ENCODE measurements at regions not wholly inside any gene's neighbourhood (a gene's known extent, or its start where the extent isn't known, plus 50 kb on each side); places are given as distances from the start of the nearest gene placed in this dataset.
"Not testable (repeated sequence)": the region's sequence is repeated elsewhere in the genome, so short reads cannot be mapped to it uniquely, and the experiment has no call there.

DNA sequence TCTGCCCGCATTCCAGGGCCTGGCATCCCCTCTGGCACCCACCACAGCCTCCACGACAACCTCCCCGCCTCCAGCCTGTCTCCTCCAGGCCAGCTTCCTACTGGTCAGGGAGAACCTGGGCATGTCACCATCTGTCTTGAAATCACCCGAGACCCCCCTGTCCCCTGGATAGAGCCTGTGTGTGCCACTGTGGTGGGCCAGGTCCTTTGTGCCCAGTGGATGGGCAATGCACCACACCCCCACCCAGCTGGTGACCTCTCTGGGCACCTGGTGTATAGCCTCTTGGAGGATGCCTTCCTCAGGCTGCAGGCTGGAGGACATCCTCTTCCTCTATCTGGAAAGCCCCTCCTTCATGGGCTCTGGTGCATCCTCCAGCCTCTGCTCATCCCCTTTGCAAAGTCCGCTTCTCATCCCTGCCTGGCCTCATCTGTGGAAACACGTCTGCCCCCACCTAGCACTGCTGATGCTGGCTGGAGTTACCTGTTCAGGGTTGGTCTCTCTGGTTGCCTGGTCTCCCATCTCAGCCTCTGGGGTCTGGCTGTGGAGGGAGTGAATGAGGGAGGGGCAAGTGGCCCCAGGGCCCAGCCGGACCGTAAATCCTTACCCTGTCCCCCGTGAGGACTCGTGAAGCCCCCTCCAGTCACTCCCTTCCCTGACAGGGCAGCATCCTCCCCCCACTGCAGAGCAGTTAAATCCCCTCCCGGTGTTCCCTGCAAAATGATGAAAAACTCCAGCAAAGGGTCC, 589.6 kb downstream of the TBC1D22A start:
- H3K27me3 ChIP-seq = no peaks in the 10 kb centered on the region
- no peak overlapping the region for H3K4me3 ChIP-seq
- H3K9me3 ChIP-seq (ENCODE audit: low read depth) = no peaks in the 10 kb centered on the region
- TF ChIP-seq, protein P1, sequence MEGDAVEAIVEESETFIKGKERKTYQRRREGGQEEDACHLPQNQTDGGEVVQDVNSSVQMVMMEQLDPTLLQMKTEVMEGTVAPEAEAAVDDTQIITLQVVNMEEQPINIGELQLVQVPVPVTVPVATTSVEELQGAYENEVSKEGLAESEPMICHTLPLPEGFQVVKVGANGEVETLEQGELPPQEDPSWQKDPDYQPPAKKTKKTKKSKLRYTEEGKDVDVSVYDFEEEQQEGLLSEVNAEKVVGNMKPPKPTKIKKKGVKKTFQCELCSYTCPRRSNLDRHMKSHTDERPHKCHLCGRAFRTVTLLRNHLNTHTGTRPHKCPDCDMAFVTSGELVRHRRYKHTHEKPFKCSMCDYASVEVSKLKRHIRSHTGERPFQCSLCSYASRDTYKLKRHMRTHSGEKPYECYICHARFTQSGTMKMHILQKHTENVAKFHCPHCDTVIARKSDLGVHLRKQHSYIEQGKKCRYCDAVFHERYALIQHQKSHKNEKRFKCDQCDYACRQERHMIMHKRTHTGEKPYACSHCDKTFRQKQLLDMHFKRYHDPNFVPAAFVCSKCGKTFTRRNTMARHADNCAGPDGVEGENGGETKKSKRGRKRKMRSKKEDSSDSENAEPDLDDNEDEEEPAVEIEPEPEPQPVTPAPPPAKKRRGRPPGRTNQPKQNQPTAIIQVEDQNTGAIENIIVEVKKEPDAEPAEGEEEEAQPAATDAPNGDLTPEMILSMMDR (IDR thresholded peaks at IDR 0.05; ENCODE audit: low read depth, low read length) = no peak
- no peaks in the 10 kb centered on the region for H3K36me3 ChIP-seq
- H3K4me1 ChIP-seq (ENCODE audit: low read depth) = no peaks in the 10 kb centered on the region
- no peak for DNase-seq (ENCODE audit: low read depth in 1 of 2, low spot score in 1 of 2)
- no peak overlapping the region for H3K27ac ChIP-seq

DNA sequence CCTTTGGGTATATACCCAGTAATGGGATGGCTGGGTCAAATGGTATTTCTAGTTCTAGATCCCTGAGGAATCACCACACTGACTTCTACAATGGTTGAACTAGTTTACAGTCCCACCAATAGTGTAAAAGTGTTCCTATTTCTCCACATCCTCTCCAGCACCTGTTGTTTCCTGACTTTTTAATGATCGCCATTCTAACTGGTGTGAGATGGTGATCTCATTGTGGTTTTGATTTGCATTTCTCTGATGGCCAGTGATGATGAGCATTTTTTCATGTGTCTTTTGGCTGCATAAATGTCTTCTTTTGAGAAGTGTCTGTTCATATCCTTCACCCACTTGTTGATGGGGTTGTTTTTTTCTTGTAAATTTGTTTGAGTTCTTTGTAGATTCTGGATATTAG, 583.8 kb downstream of the TBC1D22A start:
- not testable (repeated sequence) for H3K27me3 ChIP-seq; H3K4me1 ChIP-seq (ENCODE audit: low read depth); H3K4me3 ChIP-seq; DNase-seq (ENCODE audit: low read depth in 1 of 2, low spot score in 1 of 2); H3K36me3 ChIP-seq; H3K27ac ChIP-seq; H3K9me3 ChIP-seq (ENCODE audit: low read depth)

DNA sequence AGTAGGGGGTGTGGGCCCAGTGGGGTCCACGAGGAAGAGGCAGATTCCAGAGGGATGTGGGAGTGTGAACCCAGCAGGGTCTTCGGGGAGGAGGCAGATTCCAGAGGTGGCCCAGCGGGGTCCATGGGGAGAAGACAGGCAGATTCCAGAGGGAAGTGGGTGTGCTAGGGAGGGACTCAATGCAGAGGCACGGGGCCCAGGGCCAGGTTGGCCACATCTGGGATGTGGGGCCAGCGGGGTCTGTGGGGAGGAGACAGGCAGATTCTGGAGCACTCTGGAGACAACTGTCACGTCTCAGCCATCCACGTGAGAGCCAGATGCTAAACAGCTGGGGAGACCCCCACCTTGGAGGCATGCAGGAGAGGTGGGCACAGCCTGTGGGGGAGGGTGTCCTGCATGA, 582.6 kb downstream of the TBC1D22A start:
- H3K4me3 ChIP-seq = no peak overlapping the region
- H3K36me3 ChIP-seq = no peaks in the 10 kb centered on the region
- no peaks in the 10 kb centered on the region for H3K9me3 ChIP-seq (ENCODE audit: low read depth)
- no peaks in the 10 kb centered on the region for H3K27me3 ChIP-seq
- H3K27ac ChIP-seq = no peak overlapping the region
- no peak for DNase-seq (ENCODE audit: low read depth in 1 of 2, low spot score in 1 of 2)
- TF ChIP-seq, protein P1 (IDR thresholded peaks at IDR 0.05; ENCODE audit: low read depth, low read length) = no peak
- H3K4me1 ChIP-seq (ENCODE audit: low read depth) = no peaks in the 10 kb centered on the region

DNA sequence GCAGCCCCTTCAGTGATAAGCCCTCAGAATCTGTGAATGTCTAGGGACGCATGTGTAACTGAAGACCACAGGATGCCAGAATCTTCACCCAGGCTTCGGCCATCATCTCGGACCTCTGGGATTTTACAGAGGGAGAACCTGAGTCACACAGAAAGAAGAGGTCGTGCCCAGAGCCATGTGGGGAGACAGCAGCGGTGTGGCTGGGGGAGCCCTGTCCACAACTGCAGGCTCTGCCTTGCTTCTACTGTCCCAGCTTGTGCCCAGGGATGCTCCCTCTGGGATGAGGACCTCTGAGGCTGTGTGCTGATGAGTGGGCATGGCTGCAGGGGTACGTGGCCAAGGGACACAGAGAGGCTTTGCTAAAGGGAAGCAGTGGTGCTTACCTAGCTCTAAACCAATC, 582.0 kb downstream of the TBC1D22A start:
- Histone ChIP-seq H3K4me1 (ENCODE audit: low read depth) (no peaks in the 10 kb centered on the region), H3K27ac (no peak overlapping the region), H3K9me3 (ENCODE audit: low read depth) (no peaks in the 10 kb centered on the region), H3K36me3 (no peaks in the 10 kb centered on the region), H3K27me3 (no peaks in the 10 kb centered on the region), H3K4me3 (no peak overlapping the region)
- no peak for DNase-seq (ENCODE audit: low read depth in 1 of 2, low spot score in 1 of 2)
- TF ChIP-seq, protein P1 (IDR thresholded peaks at IDR 0.05; ENCODE audit: low read depth, low read length) = no peak

DNA sequence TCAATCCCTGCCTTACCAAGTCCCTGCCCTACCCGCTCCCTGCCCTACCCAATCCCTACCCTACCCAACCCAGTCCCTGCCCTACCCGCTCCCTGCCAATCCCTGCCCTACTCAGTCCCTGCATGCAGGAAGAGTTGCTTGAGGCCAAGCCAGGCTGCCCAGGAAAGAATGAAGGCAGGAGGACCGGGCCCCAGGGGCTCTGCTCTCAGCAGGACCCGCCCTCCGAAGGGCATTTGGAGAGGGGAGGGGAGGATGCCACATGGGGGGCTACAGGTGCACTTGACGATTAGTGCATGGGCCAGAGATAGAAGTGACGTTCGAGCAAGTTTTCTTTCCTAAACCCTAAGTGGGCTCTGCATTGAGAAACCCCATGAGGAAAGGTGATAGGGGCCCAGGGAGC, 581.2 kb downstream of the TBC1D22A start:
- H3K27me3 ChIP-seq = no peaks in the 10 kb centered on the region
- no peaks in the 10 kb centered on the region for H3K4me1 ChIP-seq (ENCODE audit: low read depth)
- H3K4me3 ChIP-seq = no peak overlapping the region
- TF ChIP-seq, protein P1 (IDR thresholded peaks at IDR 0.05; ENCODE audit: low read depth, low read length) = no peak
- no peak for DNase-seq (ENCODE audit: low read depth in 1 of 2, low spot score in 1 of 2)
- no peak overlapping the region for H3K27ac ChIP-seq
- H3K9me3 ChIP-seq (ENCODE audit: low read depth) = no peaks in the 10 kb centered on the region
- H3K36me3 ChIP-seq = no peaks in the 10 kb centered on the region

DNA sequence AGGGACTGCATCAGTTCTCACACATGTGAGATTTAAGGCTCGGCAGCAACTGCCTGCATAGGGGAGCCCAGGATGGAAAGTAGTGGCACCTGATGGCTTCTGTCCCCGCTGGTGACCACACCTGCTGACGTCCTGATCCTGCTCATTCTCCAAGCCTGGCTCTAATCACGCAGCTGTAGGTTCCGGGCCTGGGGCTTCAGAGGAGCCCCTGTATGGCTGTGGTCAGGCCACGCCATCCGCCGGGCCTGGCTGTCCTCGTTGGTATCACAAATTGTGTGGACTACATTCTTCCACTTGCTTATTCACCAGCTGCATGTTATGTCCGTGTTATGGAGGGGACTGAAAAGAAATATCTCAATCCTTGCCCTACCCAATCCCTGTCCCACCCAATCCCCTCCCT, 580.0 kb downstream of the TBC1D22A start:
- TF ChIP-seq, protein P1 (IDR thresholded peaks at IDR 0.05; ENCODE audit: low read depth, low read length) = no peak
- Histone ChIP-seq H3K9me3 (ENCODE audit: low read depth) (no peaks in the 10 kb centered on the region), H3K4me1 (ENCODE audit: low read depth) (no peaks in the 10 kb centered on the region)

More for the DNA sequence above, 580.0 kb downstream of the TBC1D22A start:
- H3K27ac ChIP-seq = no peak overlapping the region
- no peak for DNase-seq (ENCODE audit: low read depth in 1 of 2, low spot score in 1 of 2)
- no peak overlapping the region for H3K4me3 ChIP-seq
- H3K36me3 ChIP-seq = no peaks in the 10 kb centered on the region
- H3K27me3 ChIP-seq = no peaks in the 10 kb centered on the region
